ENCODE measurements at regions not wholly inside any gene's neighbourhood (a gene's known extent, or its start where the extent isn't known, plus 50 kb on each side); places are given as distances from the start of the nearest gene placed in this dataset.
A peak's percentile ranks its signal among the peaks of the same experiment; 100 is the strongest.

- no peaks in the 10 kb centered on the region for H3K9me3 ChIP-seq (ENCODE audit: control insufficient read depth, low read depth, low read length)
- no peaks in the 10 kb centered on the region for H3K27me3 ChIP-seq (ENCODE audit: control insufficient read depth, insufficient read depth, low read length)
- WGBS (ENCODE audit: insufficient coverage, low lambda C conversion rate): 93% methylated on average over 3 of the region's 4 CpGs
- no peaks in the 10 kb centered on the region for H3K4me1 ChIP-seq (ENCODE audit: control insufficient read depth, insufficient read depth, low read length)
- no peak overlapping the region for H3K4me3 ChIP-seq (ENCODE audit: low read length)
- DNase-seq: no peak
- H3K36me3 ChIP-seq (ENCODE audit: control insufficient read depth, insufficient read depth, low read length): no peaks in the 10 kb centered on the region
- H3K27ac ChIP-seq (ENCODE audit: low read length): no peak overlapping the region
These were observed 243.2 kb downstream of the ELAVL2 start for GRCh38 chr9:23582836-23583235.

GRCh38 chr9:23586906-23587305 is 239.1 kb downstream of the ELAVL2 start:
- H3K9me3 ChIP-seq (ENCODE audit: control insufficient read depth, low read depth, low read length): no peaks in the 10 kb centered on the region
- DNase-seq: no peak
- no peak overlapping the region for H3K27ac ChIP-seq (ENCODE audit: low read length)
- H3K4me1 ChIP-seq (ENCODE audit: control insufficient read depth, insufficient read depth, low read length): no peaks in the 10 kb centered on the region
- no CpG with 5 or more reads among the region's 1 CpG for WGBS (ENCODE audit: insufficient coverage, low lambda C conversion rate)
- no peaks in the 10 kb centered on the region for H3K36me3 ChIP-seq (ENCODE audit: control insufficient read depth, insufficient read depth, low read length)
- H3K27me3 ChIP-seq (ENCODE audit: control insufficient read depth, insufficient read depth, low read length): no peaks in the 10 kb centered on the region
- H3K4me3 ChIP-seq (ENCODE audit: low read length): no peak overlapping the region

- no peak for DNase-seq
- Histone ChIP-seq H3K36me3 (ENCODE audit: control insufficient read depth, insufficient read depth, low read length) (no peaks in the 10 kb centered on the region), H3K27ac (ENCODE audit: low read length) (no peak overlapping the region), H3K4me3 (ENCODE audit: low read length) (no peak overlapping the region), H3K9me3 (ENCODE audit: control insufficient read depth, low read depth, low read length) (no peaks in the 10 kb centered on the region), H3K27me3 (ENCODE audit: control insufficient read depth, insufficient read depth, low read length) (no peaks in the 10 kb centered on the region), H3K4me1 (ENCODE audit: control insufficient read depth, insufficient read depth, low read length) (no peaks in the 10 kb centered on the region)
- 100% methylated on average over 2 of the region's 3 CpGs for WGBS (ENCODE audit: insufficient coverage, low lambda C conversion rate)
These were observed 238.6 kb downstream of the ELAVL2 start for GRCh38 chr9:23587433-23587832.

GRCh38 chr9:23587903-23588302 is 238.1 kb downstream of the ELAVL2 start:
- no CpG with 5 or more reads among the region's 2 CpGs for WGBS (ENCODE audit: insufficient coverage, low lambda C conversion rate)
- H3K36me3 ChIP-seq (ENCODE audit: control insufficient read depth, insufficient read depth, low read length): no peaks in the 10 kb centered on the region

GRCh38 chr9:23590276-23591000 is 235.6 kb downstream of the ELAVL2 start:
- WGBS (ENCODE audit: insufficient coverage, low lambda C conversion rate): 95% methylated on average over 3 of the region's 3 CpGs
- DNase-seq: peak; percentile 6 to 11
- Histone ChIP-seq H3K27ac (ENCODE audit: low read length) (no peak overlapping the region), H3K9me3 (ENCODE audit: control insufficient read depth, low read depth, low read length) (no peaks in the 10 kb centered on the region), H3K4me1 (ENCODE audit: control insufficient read depth, insufficient read depth, low read length) (no peaks in the 10 kb centered on the region), H3K27me3 (ENCODE audit: control insufficient read depth, insufficient read depth, low read length) (no peaks in the 10 kb centered on the region), H3K36me3 (ENCODE audit: control insufficient read depth, insufficient read depth, low read length) (no peaks in the 10 kb centered on the region), H3K4me3 (ENCODE audit: low read length) (no peak overlapping the region)

More at GRCh38 chr9:23587903-23588302, 238.1 kb downstream of the ELAVL2 start:
- Histone ChIP-seq H3K9me3 (ENCODE audit: control insufficient read depth, low read depth, low read length) (no peaks in the 10 kb centered on the region), H3K4me1 (ENCODE audit: control insufficient read depth, insufficient read depth, low read length) (no peaks in the 10 kb centered on the region), H3K27ac (ENCODE audit: low read length) (no peak overlapping the region), H3K27me3 (ENCODE audit: control insufficient read depth, insufficient read depth, low read length) (no peaks in the 10 kb centered on the region), H3K4me3 (ENCODE audit: low read length) (no peak overlapping the region)
- DNase-seq: no peak

GRCh38 chr9:23594421-23594820 is 231.6 kb downstream of the ELAVL2 start:
- no peak overlapping the region for H3K4me3 ChIP-seq (ENCODE audit: low read length)
- WGBS (ENCODE audit: insufficient coverage, low lambda C conversion rate): no CpG with 5 or more reads among the region's 1 CpG
- no peak for DNase-seq
- no peaks in the 10 kb centered on the region for H3K9me3 ChIP-seq (ENCODE audit: control insufficient read depth, low read depth, low read length)
- H3K36me3 ChIP-seq (ENCODE audit: control insufficient read depth, insufficient read depth, low read length): no peaks in the 10 kb centered on the region
- no peaks in the 10 kb centered on the region for H3K27me3 ChIP-seq (ENCODE audit: control insufficient read depth, insufficient read depth, low read length)
- no peaks in the 10 kb centered on the region for H3K4me1 ChIP-seq (ENCODE audit: control insufficient read depth, insufficient read depth, low read length)
- no peak overlapping the region for H3K27ac ChIP-seq (ENCODE audit: low read length)

GRCh38 chr9:23596913-23597634 is 229.0 kb downstream of the ELAVL2 start:
- H3K27ac ChIP-seq (ENCODE audit: low read length): no peak overlapping the region
- no peaks in the 10 kb centered on the region for H3K4me1 ChIP-seq (ENCODE audit: control insufficient read depth, insufficient read depth, low read length)
- no peak overlapping the region for H3K4me3 ChIP-seq (ENCODE audit: low read length)
- no peaks in the 10 kb centered on the region for H3K36me3 ChIP-seq (ENCODE audit: control insufficient read depth, insufficient read depth, low read length)
- DNase-seq: no peak
- no peaks in the 10 kb centered on the region for H3K27me3 ChIP-seq (ENCODE audit: control insufficient read depth, insufficient read depth, low read length)
- no CpG with 5 or more reads among the region's 3 CpGs for WGBS (ENCODE audit: insufficient coverage, low lambda C conversion rate)
- no peaks in the 10 kb centered on the region for H3K9me3 ChIP-seq (ENCODE audit: control insufficient read depth, low read depth, low read length)

- Histone ChIP-seq H3K4me3 (ENCODE audit: low read length) (no peak overlapping the region), H3K4me1 (ENCODE audit: control insufficient read depth, insufficient read depth, low read length) (no peaks in the 10 kb centered on the region), H3K27ac (ENCODE audit: low read length) (no peak overlapping the region), H3K36me3 (ENCODE audit: control insufficient read depth, insufficient read depth, low read length) (no peaks in the 10 kb centered on the region), H3K27me3 (ENCODE audit: control insufficient read depth, insufficient read depth, low read length) (no peaks in the 10 kb centered on the region), H3K9me3 (ENCODE audit: control insufficient read depth, low read depth, low read length) (no peaks in the 10 kb centered on the region)
- WGBS (ENCODE audit: insufficient coverage, low lambda C conversion rate): 20% methylated on average over 1 of the region's 2 CpGs
- DNase-seq: no peak
These were observed 227.0 kb downstream of the ELAVL2 start for GRCh38 chr9:23598994-23599393.

- Histone ChIP-seq H3K27ac (ENCODE audit: low read length) (no peak overlapping the region), H3K4me3 (ENCODE audit: low read length) (no peak overlapping the region), H3K4me1 (ENCODE audit: control insufficient read depth, insufficient read depth, low read length) (no peaks in the 10 kb centered on the region), H3K27me3 (ENCODE audit: control insufficient read depth, insufficient read depth, low read length) (no peaks in the 10 kb centered on the region), H3K36me3 (ENCODE audit: control insufficient read depth, insufficient read depth, low read length) (no peaks in the 10 kb centered on the region), H3K9me3 (ENCODE audit: control insufficient read depth, low read depth, low read length) (no peaks in the 10 kb centered on the region)
- DNase-seq: no peak
- WGBS (ENCODE audit: insufficient coverage, low lambda C conversion rate): no CpG with 5 or more reads among the region's 7 CpGs
These were observed 222.7 kb downstream of the ELAVL2 start for GRCh38 chr9:23603311-23603710.

GRCh38 chr9:23606107-23606506 is 219.9 kb downstream of the ELAVL2 start:
- H3K4me1 ChIP-seq (ENCODE audit: control insufficient read depth, insufficient read depth, low read length): no peaks in the 10 kb centered on the region
- H3K27ac ChIP-seq (ENCODE audit: low read length): no peak overlapping the region
- no peak overlapping the region for H3K4me3 ChIP-seq (ENCODE audit: low read length)
- H3K9me3 ChIP-seq (ENCODE audit: control insufficient read depth, low read depth, low read length): no peaks in the 10 kb centered on the region
- H3K27me3 ChIP-seq (ENCODE audit: control insufficient read depth, insufficient read depth, low read length): no peaks in the 10 kb centered on the region
- no CpG with 5 or more reads among the region's 1 CpG for WGBS (ENCODE audit: insufficient coverage, low lambda C conversion rate)
- DNase-seq: no peak
- H3K36me3 ChIP-seq (ENCODE audit: control insufficient read depth, insufficient read depth, low read length): no peaks in the 10 kb centered on the region

Measured in large intestine (tissue), 3 donors.